Activated CD8-positive, alpha-beta T cell treated with anti-CD3 and anti-CD28 coated beads, Interleukin-2, amount 10 ng/mL, durations not matched to agents 7 days and 5 days (primary cell): ENCODE measurements at regions not wholly inside any gene's neighbourhood (a gene's known extent, or its start where the extent isn't known, plus 50 kb on each side); places are given as distances from the start of the nearest gene placed in this dataset.

Source experiments
- ATAC-seq: fragments of 150-1000 bp; cut with Tn5 transposase; one replicate; pipeline ENCODE4 v1.10.0; 2021; ENCODE audit warnings: moderate library complexity
- CTCF ChIA-PET: fragments of 350-600 bp; sonication (Branson Sonifier 250); formaldehyde crosslinking; loops from one replicate; lab custom pipeline; 2021; ENCODE audit warnings: antibody characterized with exemption; lab: Charles Lee
- POLR2A ChIA-PET: fragments of 350-600 bp; sonication (Branson Sonifier 250); formaldehyde crosslinking; loops from one replicate; lab custom pipeline; 2021; ENCODE audit warnings: antibody characterized with exemption; lab: Charles Lee
- DNase-seq: peaks from one replicate; pipeline ENCODE4 v3.0.0-alpha.2; 2020
- H3K27ac Mint-ChIP-seq: one replicate; pipeline ENCODE4 v1.8.0; 2021; ENCODE audit warnings: mild to moderate bottlenecking, mixed read lengths
- H3K27me3 Mint-ChIP-seq: one replicate; pipeline ENCODE4 v1.8.0; 2021; ENCODE audit warnings: low read depth, mixed read lengths
- H3K36me3 Mint-ChIP-seq: one replicate; pipeline ENCODE4 v1.8.0; 2021; ENCODE audit warnings: low read depth, mixed read lengths
- H3K4me1 Mint-ChIP-seq: one replicate; pipeline ENCODE4 v1.8.0; 2021; ENCODE audit warnings: low read depth, mixed read lengths
- H3K4me3 Mint-ChIP-seq: one replicate; pipeline ENCODE4 v1.8.0; 2021; ENCODE audit warnings: mild to moderate bottlenecking, mixed read lengths
- H3K9me3 Mint-ChIP-seq: one replicate; pipeline ENCODE4 v1.8.0; 2022; ENCODE audit warnings: mixed read lengths; ENCODE audit not compliant: insufficient read depth

DNA sequence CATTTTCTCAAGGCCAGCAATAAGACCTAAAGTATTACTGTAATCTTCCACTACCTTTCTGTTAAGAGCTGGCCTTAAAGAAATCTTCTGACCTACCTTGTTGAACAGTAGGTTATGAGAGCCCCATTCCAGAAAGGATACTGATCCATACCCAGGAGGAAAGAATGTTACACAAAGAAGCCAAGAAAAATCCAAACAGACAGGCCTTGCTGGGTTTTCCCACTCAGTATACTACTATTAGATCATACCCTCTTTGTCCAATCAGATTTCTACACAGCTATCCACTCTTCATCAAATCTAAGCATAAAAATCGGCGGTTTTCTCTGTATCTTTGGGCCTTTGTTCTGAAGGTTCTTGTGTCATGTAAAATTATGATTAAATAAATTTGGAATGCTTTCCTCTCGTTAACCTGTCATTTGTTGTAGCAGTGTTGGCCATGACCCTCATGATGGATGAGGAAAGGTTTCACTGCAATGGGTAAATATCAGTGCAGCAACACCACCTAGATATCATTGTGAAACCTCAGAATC lies 292.3 kb downstream of the ANKRD50 start:
- no peak for ATAC-seq

DNA sequence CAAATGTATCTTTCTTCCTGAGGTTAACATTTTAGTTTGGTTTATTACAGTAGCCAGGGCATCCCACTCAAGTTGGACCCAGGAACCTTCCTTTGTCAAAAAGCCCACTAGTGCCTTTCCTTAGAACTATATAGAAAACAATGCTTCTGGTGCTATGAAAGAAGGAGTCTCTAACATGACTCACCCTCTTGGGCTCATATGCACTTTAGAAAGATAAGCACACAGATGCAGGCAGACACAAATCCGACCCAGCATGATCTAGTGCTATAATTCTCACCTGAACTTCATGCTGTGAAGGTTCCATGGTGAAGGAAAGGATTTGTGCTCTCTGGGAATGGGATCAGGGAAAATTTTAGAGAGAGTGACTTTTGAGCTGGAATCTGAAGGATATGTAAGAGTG lies 289.4 kb downstream of the ANKRD50 start:
- CTCF ChIA-PET: no interaction called here
- ATAC-seq (no peak), DNase-seq (no peak)
- no peaks in the 10 kb centered on the region for H3K9me3 Mint-ChIP-seq
- POLR2A ChIA-PET: no interaction called here
- H3K4me3 Mint-ChIP-seq: no peak overlapping the region
- H3K27ac Mint-ChIP-seq: no peak overlapping the region
- no peaks in the 10 kb centered on the region for H3K4me1 Mint-ChIP-seq
- no peaks in the 10 kb centered on the region for H3K36me3 Mint-ChIP-seq
- H3K27me3 Mint-ChIP-seq: no peaks in the 10 kb centered on the region

More for the DNA sequence above, 292.3 kb downstream of the ANKRD50 start:
- Mint-ChIP-seq H3K4me3 (no peak overlapping the region), H3K27ac (no peak overlapping the region), H3K36me3 (no peaks in the 10 kb centered on the region), H3K4me1 (no peaks in the 10 kb centered on the region), H3K27me3 (no peaks in the 10 kb centered on the region), H3K9me3 (no peaks in the 10 kb centered on the region)
- POLR2A ChIA-PET: no interaction called here
- DNase-seq: no peak
- CTCF ChIA-PET: interaction anchor here (0.7 kb wide), 1 partner anchor 808 kb away, joined by 4 read pairs; no protein-coding TSS in a partner anchor

DNA sequence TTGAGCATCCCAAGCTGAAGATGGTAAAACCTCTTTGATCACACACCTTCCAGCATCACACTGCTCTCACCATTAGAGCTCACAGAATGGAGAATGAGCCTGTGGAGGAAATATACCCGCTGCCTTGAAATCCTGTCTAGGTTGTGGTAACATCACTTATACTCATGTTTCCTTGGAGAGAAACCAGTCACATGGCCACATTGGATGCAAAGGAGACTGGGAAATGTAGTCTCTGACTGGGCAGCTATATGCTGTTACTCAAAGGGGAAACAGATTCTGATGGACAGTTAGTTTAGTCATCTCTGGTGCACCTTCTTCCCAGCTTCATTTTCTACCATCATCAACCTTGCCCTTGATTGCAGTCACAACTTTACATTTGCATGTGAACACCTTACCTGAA lies 286.3 kb downstream of the ANKRD50 start:
- Mint-ChIP-seq H3K27me3 (no peaks in the 10 kb centered on the region), H3K9me3 (no peaks in the 10 kb centered on the region), H3K36me3 (no peaks in the 10 kb centered on the region), H3K4me3 (no peak overlapping the region), H3K4me1 (no peaks in the 10 kb centered on the region), H3K27ac (no peak overlapping the region)
- CTCF ChIA-PET: no interaction called here
- no peak for DNase-seq
- POLR2A ChIA-PET: no interaction called here
- no peak for ATAC-seq

DNA sequence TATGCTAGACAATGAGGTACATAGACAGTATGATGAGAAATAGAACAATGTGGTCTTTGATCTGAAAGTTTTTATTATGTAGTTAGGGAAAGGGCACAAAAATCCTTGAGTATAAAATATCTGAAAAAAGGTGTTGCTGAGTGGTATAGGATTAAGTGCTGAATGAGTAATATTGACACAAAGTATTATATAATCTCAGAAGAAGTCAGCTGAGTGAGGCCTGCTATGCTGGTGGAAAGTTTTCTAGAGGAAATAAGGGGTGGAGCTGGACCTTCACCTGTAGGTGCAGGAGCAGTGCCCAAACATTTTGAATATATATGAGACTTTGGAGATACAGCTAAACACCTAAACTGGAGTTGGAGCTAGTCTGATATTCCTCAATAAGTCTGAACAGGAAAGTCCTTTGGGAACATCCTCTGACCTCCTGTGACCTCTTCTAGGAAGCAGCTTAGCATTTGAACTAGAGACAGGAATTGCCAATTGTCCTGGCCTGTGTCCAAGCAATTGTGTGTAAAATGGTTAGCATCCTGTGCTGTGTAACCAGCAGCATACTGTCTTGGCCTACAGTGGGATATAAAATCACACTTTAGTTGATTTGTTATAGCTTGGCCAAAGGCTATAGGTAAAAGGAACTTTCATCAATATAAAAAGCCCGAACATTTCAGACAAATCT lies 285.3 kb downstream of the ANKRD50 start:
- no peak overlapping the region for H3K27ac Mint-ChIP-seq
- no peaks in the 10 kb centered on the region for H3K27me3 Mint-ChIP-seq
- ChIA-PET CTCF (no interaction called here), POLR2A (no interaction called here)
- DNase-seq (no peak), ATAC-seq (no peak)
- H3K36me3 Mint-ChIP-seq: no peaks in the 10 kb centered on the region
- H3K4me3 Mint-ChIP-seq: no peak overlapping the region
- H3K4me1 Mint-ChIP-seq: no peaks in the 10 kb centered on the region
- H3K9me3 Mint-ChIP-seq: no peaks in the 10 kb centered on the region

GRCh38 chr4:124428648-124429047 lies 283.9 kb downstream of the ANKRD50 start:
- no peak overlapping the region for H3K27ac Mint-ChIP-seq
- H3K4me3 Mint-ChIP-seq: no peak overlapping the region
- DNase-seq (no peak), ATAC-seq (no peak)
- ChIA-PET POLR2A (no interaction called here), CTCF (no interaction called here)
- no peaks in the 10 kb centered on the region for H3K4me1 Mint-ChIP-seq
- no peaks in the 10 kb centered on the region for H3K9me3 Mint-ChIP-seq
- H3K36me3 Mint-ChIP-seq: no peaks in the 10 kb centered on the region
- no peaks in the 10 kb centered on the region for H3K27me3 Mint-ChIP-seq

DNA sequence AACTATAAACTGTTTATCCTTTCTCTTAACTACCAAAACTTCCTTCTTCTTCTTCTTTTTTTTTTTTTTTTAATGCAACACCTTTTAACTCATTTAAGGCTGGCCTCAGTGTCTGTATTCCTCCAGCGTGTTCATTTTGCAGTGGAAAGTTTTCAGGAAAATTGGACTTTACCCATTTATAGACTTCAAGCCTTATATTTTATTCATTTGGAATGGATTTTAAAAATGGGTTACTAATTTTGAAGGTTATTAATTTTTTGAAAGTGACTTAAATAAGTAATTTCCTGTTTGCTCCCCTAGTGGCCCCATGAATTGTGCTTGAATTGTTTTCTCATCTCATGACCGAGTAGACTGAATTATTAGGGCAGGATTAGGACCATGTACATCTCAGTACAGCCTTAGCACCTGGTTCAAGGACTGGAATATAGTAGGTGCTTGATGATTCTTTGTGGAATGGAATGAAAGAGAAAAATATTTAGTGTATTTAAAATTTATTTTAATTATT lies 282.7 kb downstream of the ANKRD50 start:
- H3K9me3 Mint-ChIP-seq: no peaks in the 10 kb centered on the region

DNA sequence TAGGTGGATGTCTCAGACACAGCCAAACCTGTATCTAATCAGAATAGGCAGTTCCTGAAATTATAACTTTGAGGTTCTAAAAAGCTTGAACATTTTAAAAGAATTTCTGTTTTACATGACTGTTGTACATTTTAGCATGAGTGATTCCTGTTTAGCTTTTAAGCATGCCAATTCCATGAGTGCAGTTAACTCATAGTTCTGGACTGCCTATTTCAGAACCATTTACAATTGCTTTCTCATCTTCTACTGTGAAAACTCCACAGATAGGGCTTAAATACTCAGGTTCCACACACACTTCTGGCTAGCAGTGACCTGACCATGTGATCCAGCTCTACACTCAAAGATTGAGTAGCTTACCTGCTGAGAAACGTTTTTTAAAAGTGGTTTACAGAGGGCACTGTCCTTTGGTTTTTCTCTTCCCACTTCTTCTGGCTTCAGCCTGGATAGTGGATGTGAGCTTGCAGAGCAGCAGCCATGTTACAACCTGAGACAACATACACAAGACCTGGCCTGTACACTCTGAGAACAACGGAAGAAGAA lies 280.8 kb downstream of the ANKRD50 start:
- no peak overlapping the region for H3K27ac Mint-ChIP-seq
- H3K27me3 Mint-ChIP-seq: no peaks in the 10 kb centered on the region
- H3K4me3 Mint-ChIP-seq: no peak overlapping the region
- DNase-seq (no peak), ATAC-seq (no peak)
- no peaks in the 10 kb centered on the region for H3K36me3 Mint-ChIP-seq
- POLR2A ChIA-PET: no interaction called here
- H3K4me1 Mint-ChIP-seq: no peaks in the 10 kb centered on the region
- CTCF ChIA-PET: no interaction called here
- H3K9me3 Mint-ChIP-seq: no peaks in the 10 kb centered on the region

More for the DNA sequence above, 282.7 kb downstream of the ANKRD50 start:
- H3K4me1 Mint-ChIP-seq: no peaks in the 10 kb centered on the region
- no peaks in the 10 kb centered on the region for H3K27me3 Mint-ChIP-seq
- no peak overlapping the region for H3K27ac Mint-ChIP-seq
- CTCF ChIA-PET: no interaction called here
- no peak overlapping the region for H3K4me3 Mint-ChIP-seq
- H3K36me3 Mint-ChIP-seq: no peaks in the 10 kb centered on the region
- POLR2A ChIA-PET: no interaction called here
- DNase-seq: no peak
- no peak for ATAC-seq

DNA sequence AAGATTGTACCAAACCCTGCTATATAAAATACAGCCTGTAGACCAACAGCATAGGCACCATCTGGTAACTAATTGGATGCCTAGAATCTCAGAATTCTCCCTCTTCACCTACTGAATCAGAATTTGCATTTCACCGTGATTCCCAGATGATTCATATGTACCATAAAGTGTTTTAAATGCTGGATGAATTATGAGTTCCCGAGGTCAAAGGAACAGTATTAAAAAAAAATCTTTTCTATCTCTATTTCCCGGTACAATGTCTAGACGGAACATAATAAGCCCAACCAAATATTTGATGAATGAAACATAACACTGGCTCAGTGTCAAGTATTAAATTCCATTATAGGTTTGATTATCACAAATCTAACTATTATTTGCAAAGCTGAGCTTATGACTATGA lies 280.0 kb downstream of the ANKRD50 start:
- no peak overlapping the region for H3K4me3 Mint-ChIP-seq
- no peaks in the 10 kb centered on the region for H3K36me3 Mint-ChIP-seq
- H3K27ac Mint-ChIP-seq: no peak overlapping the region
- no peaks in the 10 kb centered on the region for H3K4me1 Mint-ChIP-seq
- no peaks in the 10 kb centered on the region for H3K27me3 Mint-ChIP-seq
- POLR2A ChIA-PET: no interaction called here
- ATAC-seq: no peak
- CTCF ChIA-PET: no interaction called here
- H3K9me3 Mint-ChIP-seq: no peaks in the 10 kb centered on the region
- DNase-seq: no peak

GRCh38 chr4:124433044-124433443 lies 279.5 kb downstream of the ANKRD50 start:
- Mint-ChIP-seq H3K9me3 (no peaks in the 10 kb centered on the region), H3K4me1 (no peaks in the 10 kb centered on the region), H3K4me3 (no peak overlapping the region), H3K36me3 (no peaks in the 10 kb centered on the region), H3K27ac (no peak overlapping the region), H3K27me3 (no peaks in the 10 kb centered on the region)
- no peak for ATAC-seq
- ChIA-PET POLR2A (no interaction called here), CTCF (no interaction called here)
- DNase-seq: no peak

DNA sequence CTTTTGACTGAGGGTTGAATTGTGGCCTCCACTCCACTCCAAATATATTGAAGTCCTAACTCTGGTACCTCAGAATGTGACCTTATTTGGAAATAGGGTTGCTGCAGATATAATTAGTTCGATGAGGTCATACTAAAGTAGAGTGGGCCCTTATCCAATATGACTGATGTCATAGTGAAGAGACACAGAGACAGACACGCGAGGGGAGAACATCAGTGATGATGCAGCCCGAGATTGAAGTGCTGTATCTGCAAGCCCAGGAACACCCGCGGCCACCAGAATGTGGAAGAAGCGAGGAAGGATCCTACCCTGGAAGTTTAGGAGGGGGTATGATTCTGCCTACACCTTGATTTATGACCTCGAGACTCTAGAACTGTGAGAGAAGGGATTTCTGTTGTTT lies 279.0 kb downstream of the ANKRD50 start:
- POLR2A ChIA-PET: no interaction called here
- Mint-ChIP-seq H3K27ac (no peak overlapping the region), H3K36me3 (no peaks in the 10 kb centered on the region), H3K27me3 (no peaks in the 10 kb centered on the region), H3K4me3 (no peak overlapping the region), H3K9me3 (no peaks in the 10 kb centered on the region), H3K4me1 (no peaks in the 10 kb centered on the region)
- CTCF ChIA-PET: no interaction called here
- no peak for ATAC-seq
- DNase-seq: no peak

DNA sequence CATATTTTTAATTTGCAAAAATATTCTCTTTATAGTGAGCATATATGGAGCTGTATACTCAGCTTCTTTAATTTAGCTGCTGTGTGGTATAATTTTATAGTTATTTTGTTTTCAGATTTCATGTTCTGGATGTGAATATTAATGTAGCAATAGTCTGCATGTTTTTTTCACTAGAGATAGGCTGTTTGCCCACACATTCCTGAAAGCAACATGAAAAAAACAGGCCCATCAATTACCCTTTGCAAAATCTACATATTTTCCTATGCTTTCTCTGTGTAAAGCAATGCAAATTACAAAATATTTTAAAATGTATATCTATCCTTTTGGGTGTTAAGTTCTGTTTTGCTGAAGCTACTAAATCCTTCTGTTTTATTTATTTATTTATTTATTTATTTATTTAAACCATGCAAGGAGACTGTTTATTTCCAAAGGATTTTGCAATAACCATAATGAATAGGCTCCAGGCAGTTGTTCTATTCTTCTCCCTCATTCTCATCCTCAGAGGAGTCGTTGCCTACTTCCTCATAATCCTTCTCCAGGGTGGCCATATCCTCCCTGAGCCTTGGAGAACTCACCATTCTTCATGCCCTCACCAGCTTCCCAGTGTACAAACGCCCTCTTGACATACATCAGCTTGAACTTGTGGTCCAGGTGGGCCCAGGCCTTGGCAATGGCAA lies 277.1 kb downstream of the ANKRD50 start:
- no peak overlapping the region for H3K27ac Mint-ChIP-seq
- H3K9me3 Mint-ChIP-seq: no peaks in the 10 kb centered on the region
- no peaks in the 10 kb centered on the region for H3K27me3 Mint-ChIP-seq
- POLR2A ChIA-PET: no interaction called here
- CTCF ChIA-PET: no interaction called here
- H3K4me1 Mint-ChIP-seq: no peaks in the 10 kb centered on the region
- DNase-seq: no peak
- H3K4me3 Mint-ChIP-seq: no peak overlapping the region
- no peaks in the 10 kb centered on the region for H3K36me3 Mint-ChIP-seq
- ATAC-seq: no peak

GRCh38 chr4:124437853-124438495 lies 274.6 kb downstream of the ANKRD50 start:
- Mint-ChIP-seq H3K27ac (no peak overlapping the region), H3K9me3 (no peaks in the 10 kb centered on the region), H3K27me3 (no peaks in the 10 kb centered on the region), H3K36me3 (no peaks in the 10 kb centered on the region), H3K4me1 (no peaks in the 10 kb centered on the region), H3K4me3 (no peak overlapping the region)
- DNase-seq: no peak
- CTCF ChIA-PET: no interaction called here
- POLR2A ChIA-PET: no interaction called here
- ATAC-seq: no peak
